ENCODE measurements at regions not wholly inside any gene's neighbourhood (a gene's known extent, or its start where the extent isn't known, plus 50 kb on each side); places are given as distances from the start of the nearest gene placed in this dataset.
"Not testable (repeated sequence)": the region's sequence is repeated elsewhere in the genome, so short reads cannot be mapped to it uniquely, and the experiment has no call there.

DNA sequence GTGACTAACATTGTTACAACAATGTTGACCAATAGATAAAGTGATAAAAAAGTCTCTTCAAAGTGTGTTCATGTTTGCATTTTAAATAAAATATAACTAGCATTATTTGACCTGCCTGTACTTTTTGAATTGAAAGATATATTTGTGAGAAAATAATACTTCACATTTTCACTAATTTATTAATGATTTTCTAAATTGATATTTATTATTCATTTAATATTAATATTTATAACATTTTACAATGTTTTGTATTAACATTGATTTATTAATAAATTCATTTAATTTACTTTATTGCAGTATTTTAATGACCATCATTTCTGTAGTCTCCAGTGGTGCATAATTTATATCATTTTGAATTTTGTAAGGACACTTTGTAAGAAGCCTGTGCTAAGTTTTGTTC lies 150.0 kb upstream of the BET1 start:
- Histone ChIP-seq H3K4me3 (ENCODE audit: low read length) (no peak overlapping the region), H3K4me2 (ENCODE audit: low read length) (no peak overlapping the region), H3K27me3 (ENCODE audit: insufficient read depth, low read depth, low read length) (no peaks in the 10 kb centered on the region), H3K27ac (ENCODE audit: low read length) (no peak overlapping the region), H3K9ac (ENCODE audit: low read length) (no peak overlapping the region), H3K36me3 (ENCODE audit: insufficient read depth, low read length) (no peaks in the 10 kb centered on the region), H2AFZ (ENCODE audit: low read depth, low read length) (no peak overlapping the region), H4K20me1 (ENCODE audit: insufficient read depth) (no peaks in the 10 kb centered on the region), H3F3A (ENCODE audit: insufficient read depth, low read length, poor library complexity, severe bottlenecking) (no peaks in the 10 kb centered on the region), H3K79me2 (replicated peaks; ENCODE audit: insufficient read depth, low read length) (no peaks in the 10 kb centered on the region), H3K9me3 (ENCODE audit: low read length) (no peaks in the 10 kb centered on the region), H3K9me2 (ENCODE audit: insufficient read depth, low read length) (no peaks in the 10 kb centered on the region)
- TF ChIP-seq, protein P1, sequence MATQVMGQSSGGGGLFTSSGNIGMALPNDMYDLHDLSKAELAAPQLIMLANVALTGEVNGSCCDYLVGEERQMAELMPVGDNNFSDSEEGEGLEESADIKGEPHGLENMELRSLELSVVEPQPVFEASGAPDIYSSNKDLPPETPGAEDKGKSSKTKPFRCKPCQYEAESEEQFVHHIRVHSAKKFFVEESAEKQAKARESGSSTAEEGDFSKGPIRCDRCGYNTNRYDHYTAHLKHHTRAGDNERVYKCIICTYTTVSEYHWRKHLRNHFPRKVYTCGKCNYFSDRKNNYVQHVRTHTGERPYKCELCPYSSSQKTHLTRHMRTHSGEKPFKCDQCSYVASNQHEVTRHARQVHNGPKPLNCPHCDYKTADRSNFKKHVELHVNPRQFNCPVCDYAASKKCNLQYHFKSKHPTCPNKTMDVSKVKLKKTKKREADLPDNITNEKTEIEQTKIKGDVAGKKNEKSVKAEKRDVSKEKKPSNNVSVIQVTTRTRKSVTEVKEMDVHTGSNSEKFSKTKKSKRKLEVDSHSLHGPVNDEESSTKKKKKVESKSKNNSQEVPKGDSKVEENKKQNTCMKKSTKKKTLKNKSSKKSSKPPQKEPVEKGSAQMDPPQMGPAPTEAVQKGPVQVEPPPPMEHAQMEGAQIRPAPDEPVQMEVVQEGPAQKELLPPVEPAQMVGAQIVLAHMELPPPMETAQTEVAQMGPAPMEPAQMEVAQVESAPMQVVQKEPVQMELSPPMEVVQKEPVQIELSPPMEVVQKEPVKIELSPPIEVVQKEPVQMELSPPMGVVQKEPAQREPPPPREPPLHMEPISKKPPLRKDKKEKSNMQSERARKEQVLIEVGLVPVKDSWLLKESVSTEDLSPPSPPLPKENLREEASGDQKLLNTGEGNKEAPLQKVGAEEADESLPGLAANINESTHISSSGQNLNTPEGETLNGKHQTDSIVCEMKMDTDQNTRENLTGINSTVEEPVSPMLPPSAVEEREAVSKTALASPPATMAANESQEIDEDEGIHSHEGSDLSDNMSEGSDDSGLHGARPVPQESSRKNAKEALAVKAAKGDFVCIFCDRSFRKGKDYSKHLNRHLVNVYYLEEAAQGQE (IDR thresholded peaks at IDR 0.05; ENCODE audit: borderline replicate concordance), result no peak
- TF ChIP-seq SMC3 (conservative IDR thresholded peaks at IDR 0.05; ENCODE audit: poor library complexity) (no peak), TAF1 (IDR thresholded peaks at IDR 0.05; ENCODE audit: low read depth) (no peak), POLR2AphosphoS5 (IDR thresholded peaks at IDR 0.05) (no peak), MXI1 (conservative IDR thresholded peaks at IDR 0.05; ENCODE audit: poor library complexity, severe bottlenecking) (no peak)

DNA sequence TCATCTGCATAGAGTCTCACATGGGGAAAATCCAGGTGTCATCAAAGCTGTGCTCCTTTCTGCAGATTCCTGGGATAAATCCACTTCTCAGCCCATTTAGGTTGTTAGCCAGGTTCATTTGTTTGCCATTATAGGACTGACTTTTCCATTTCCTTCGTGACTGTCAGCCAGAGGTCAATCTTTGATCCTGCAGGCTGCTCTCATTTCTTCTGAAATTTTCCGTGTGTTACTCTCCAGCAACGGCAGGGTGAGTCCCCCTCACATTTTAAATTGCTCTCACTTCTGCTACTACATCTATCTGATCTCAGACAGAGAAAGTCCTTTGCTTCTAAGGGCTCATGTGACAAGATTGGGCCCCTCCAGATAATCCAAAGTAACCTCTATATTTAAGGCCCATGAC lies 150.7 kb upstream of the BET1 start:
- H3K27me3 ChIP-seq (ENCODE audit: insufficient read depth, low read depth, low read length), result no peaks in the 10 kb centered on the region
- H3F3A ChIP-seq (ENCODE audit: insufficient read depth, low read length, poor library complexity, severe bottlenecking), result no peaks in the 10 kb centered on the region
- H3K27ac ChIP-seq (ENCODE audit: low read length), result no peak overlapping the region
- H3K4me2 ChIP-seq (ENCODE audit: low read length), result no peak overlapping the region
- H3K79me2 ChIP-seq (replicated peaks; ENCODE audit: insufficient read depth, low read length), result no peaks in the 10 kb centered on the region
- H2AFZ ChIP-seq (ENCODE audit: low read depth, low read length), result no peak overlapping the region
- no peaks in the 10 kb centered on the region for H3K9me3 ChIP-seq (ENCODE audit: low read length)
- H3K4me3 ChIP-seq (ENCODE audit: low read length), result no peak overlapping the region
- no peaks in the 10 kb centered on the region for H3K36me3 ChIP-seq (ENCODE audit: insufficient read depth, low read length)
- H3K9ac ChIP-seq (ENCODE audit: low read length), result no peak overlapping the region
- TF ChIP-seq SMC3 (conservative IDR thresholded peaks at IDR 0.05; ENCODE audit: poor library complexity) (no peak), MXI1 (conservative IDR thresholded peaks at IDR 0.05; ENCODE audit: poor library complexity, severe bottlenecking) (no peak), RAD21 (conservative IDR thresholded peaks at IDR 0.05) (no peak), POLR2AphosphoS5 (IDR thresholded peaks at IDR 0.05) (no peak), EP300 (conservative IDR thresholded peaks at IDR 0.05; ENCODE audit: poor library complexity, severe bottlenecking) (no peak), TAF1 (IDR thresholded peaks at IDR 0.05; ENCODE audit: low read depth) (no peak), EZH2 (IDR thresholded peaks at IDR 0.05; ENCODE audit: borderline replicate concordance, insufficient read depth, low read length, poor library complexity, severe bottlenecking) (no peak)
- TF ChIP-seq, protein P1 (IDR thresholded peaks at IDR 0.05; ENCODE audit: borderline replicate concordance), result no peak
- TF ChIP-seq, protein P2, sequence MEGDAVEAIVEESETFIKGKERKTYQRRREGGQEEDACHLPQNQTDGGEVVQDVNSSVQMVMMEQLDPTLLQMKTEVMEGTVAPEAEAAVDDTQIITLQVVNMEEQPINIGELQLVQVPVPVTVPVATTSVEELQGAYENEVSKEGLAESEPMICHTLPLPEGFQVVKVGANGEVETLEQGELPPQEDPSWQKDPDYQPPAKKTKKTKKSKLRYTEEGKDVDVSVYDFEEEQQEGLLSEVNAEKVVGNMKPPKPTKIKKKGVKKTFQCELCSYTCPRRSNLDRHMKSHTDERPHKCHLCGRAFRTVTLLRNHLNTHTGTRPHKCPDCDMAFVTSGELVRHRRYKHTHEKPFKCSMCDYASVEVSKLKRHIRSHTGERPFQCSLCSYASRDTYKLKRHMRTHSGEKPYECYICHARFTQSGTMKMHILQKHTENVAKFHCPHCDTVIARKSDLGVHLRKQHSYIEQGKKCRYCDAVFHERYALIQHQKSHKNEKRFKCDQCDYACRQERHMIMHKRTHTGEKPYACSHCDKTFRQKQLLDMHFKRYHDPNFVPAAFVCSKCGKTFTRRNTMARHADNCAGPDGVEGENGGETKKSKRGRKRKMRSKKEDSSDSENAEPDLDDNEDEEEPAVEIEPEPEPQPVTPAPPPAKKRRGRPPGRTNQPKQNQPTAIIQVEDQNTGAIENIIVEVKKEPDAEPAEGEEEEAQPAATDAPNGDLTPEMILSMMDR (IDR thresholded peaks at IDR 0.05; ENCODE audit: poor library complexity, severe bottlenecking), result no peak
- no peaks in the 10 kb centered on the region for H4K20me1 ChIP-seq (ENCODE audit: insufficient read depth)
- no peaks in the 10 kb centered on the region for H3K9me2 ChIP-seq (ENCODE audit: insufficient read depth, low read length)

DNA sequence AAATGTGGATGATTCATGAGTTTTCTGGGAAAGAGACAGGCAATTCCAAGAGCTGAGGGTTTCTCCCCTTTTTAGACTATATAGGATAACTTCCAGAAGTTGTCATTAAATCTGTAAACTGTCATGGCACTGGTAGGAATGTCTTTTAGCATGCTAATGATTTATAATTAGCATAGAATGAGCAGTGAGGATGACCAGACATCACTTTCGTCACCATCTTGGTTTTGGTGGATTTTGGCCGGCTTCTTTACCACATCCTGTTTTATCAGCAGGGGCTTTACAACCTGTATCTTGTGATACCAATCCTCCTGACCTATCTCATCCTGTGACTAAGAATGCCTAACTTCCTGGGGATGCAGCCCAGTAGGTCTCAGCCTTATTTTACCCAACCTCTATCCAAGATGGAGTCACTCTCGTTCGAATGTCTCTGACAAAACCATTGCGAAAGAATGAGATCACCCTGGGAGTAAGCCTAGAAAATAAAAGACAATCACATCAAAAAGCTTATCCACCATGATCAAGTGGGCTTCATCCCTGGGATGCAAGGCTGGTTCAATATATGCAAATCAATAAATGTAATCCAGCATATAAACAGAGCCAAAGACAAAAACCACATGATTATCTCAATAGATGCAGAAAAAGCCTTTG lies 153.6 kb upstream of the BET1 start:
- H3K4me2 ChIP-seq (ENCODE audit: low read length); H3K27ac ChIP-seq (ENCODE audit: low read length); H3K9me2 ChIP-seq (ENCODE audit: insufficient read depth, low read length); H3F3A ChIP-seq (ENCODE audit: insufficient read depth, low read length, poor library complexity, severe bottlenecking); H3K9me3 ChIP-seq (ENCODE audit: low read length); H3K27me3 ChIP-seq (ENCODE audit: insufficient read depth, low read depth, low read length); H3K79me2 ChIP-seq (replicated peaks; ENCODE audit: insufficient read depth, low read length); H3K36me3 ChIP-seq (ENCODE audit: insufficient read depth, low read length); H2AFZ ChIP-seq (ENCODE audit: low read depth, low read length); H4K20me1 ChIP-seq (ENCODE audit: insufficient read depth); H3K4me3 ChIP-seq (ENCODE audit: low read length); H3K9ac ChIP-seq (ENCODE audit: low read length): not testable (repeated sequence)
